PC-3 (cell line): ENCODE measurements at regions not wholly inside any gene's neighbourhood (a gene's known extent, or its start where the extent isn't known, plus 50 kb on each side); places are given as distances from the start of the nearest gene placed in this dataset.

ENCODE experiments used
- CTCF ChIP-seq: fragments of 300-600 bp; sonication (generic); conservative IDR thresholded peaks from 2 replicates; pipeline ENCODE4 v1.5.1; 2017; ENCODE audit warnings: antibody characterized with exemption, low read depth, mild to moderate bottlenecking, low read length
- EZH2phosphoT487 ChIP-seq: fragments of 300-600 bp; sonication (generic); IDR thresholded peaks from 2 replicates; pipeline ENCODE4 v1.6.1; 2018; ENCODE audit warnings: mild to moderate bottlenecking, antibody characterized with exemption, low read length, borderline replicate concordance

DNA sequence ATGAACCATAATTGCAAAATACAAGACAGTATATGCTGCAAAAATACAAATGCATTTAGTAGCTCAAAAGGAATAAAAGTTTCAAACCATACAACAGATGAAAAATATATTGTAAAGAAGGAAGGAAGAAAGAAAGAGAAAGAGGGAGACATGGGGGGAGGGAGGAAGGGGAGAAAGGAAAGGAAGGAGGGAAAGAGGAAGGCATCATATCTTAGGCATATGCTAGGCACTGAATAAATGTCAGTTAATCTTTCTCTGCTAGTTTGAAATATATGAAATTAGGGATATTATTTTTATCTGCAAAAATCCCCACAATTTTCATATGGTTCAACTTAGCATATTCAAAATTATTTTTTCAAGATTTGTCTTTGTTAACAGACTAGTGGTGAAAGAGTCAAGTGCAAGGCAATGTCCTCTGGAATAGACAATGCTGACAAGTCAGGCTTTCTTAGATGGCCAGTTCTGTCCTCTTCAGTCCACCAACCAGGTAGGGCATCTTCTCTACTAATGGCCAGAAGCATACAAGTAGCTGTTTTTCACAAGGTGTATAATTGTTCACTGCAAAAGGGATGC is 506.4 kb downstream of the PRKD1 start:
- TF ChIP-seq CTCF = 0 out of 2 replicates have a peak, but pooled peaks have one; percentile 10
- no peak for TF ChIP-seq EZH2phosphoT487
